ENCODE measurements at regions not wholly inside any gene's neighbourhood (a gene's known extent, or its start where the extent isn't known, plus 50 kb on each side); places are given as distances from the start of the nearest gene placed in this dataset.

DNA sequence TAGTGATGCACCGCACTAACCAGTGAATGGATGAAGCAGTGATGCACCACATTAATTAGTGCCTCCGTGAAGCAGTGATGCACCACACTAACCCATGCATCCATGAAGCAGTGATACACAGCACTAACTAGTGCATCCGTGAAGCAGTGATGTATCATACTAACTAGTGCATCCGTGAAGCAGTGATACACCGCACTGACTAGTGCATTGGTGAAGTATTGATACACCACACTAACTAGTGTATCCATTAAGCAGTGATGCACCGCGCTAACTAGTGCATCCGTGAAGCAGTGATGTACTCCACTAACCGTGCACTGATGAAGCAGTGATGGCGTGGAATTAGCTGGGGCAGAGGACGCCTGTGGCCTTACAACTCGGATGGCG lies 80.6 kb upstream of the NKD1 start (continued):
- TF ChIP-seq, protein P1, sequence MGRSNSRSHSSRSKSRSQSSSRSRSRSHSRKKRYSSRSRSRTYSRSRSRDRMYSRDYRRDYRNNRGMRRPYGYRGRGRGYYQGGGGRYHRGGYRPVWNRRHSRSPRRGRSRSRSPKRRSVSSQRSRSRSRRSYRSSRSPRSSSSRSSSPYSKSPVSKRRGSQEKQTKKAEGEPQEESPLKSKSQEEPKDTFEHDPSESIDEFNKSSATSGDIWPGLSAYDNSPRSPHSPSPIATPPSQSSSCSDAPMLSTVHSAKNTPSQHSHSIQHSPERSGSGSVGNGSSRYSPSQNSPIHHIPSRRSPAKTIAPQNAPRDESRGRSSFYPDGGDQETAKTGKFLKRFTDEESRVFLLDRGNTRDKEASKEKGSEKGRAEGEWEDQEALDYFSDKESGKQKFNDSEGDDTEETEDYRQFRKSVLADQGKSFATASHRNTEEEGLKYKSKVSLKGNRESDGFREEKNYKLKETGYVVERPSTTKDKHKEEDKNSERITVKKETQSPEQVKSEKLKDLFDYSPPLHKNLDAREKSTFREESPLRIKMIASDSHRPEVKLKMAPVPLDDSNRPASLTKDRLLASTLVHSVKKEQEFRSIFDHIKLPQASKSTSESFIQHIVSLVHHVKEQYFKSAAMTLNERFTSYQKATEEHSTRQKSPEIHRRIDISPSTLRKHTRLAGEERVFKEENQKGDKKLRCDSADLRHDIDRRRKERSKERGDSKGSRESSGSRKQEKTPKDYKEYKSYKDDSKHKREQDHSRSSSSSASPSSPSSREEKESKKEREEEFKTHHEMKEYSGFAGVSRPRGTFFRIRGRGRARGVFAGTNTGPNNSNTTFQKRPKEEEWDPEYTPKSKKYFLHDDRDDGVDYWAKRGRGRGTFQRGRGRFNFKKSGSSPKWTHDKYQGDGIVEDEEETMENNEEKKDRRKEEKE (IDR thresholded peaks at IDR 0.05): no peak
- TF ChIP-seq SPI1 (IDR thresholded peaks at IDR 0.05; ENCODE audit: borderline replicate concordance, insufficient read depth, low read depth, low read length) (no peak), CBX5 (IDR thresholded peaks at IDR 0.05; ENCODE audit: low read depth) (no peak), MEF2A (IDR thresholded peaks at IDR 0.05; ENCODE audit: insufficient read depth, low read depth, low read length) (no peak), PBX3 (IDR thresholded peaks at IDR 0.05; ENCODE audit: insufficient replicate concordance, low read depth, low read length) (no peak), STAT1 (conservative IDR thresholded peaks at IDR 0.05) (no peak), POLR2AphosphoS2 (IDR thresholded peaks at IDR 0.05; ENCODE audit: low read depth, low read length) (no peak)

- no TSS peak for BruUV-seq (replicated peaks)
- no peaks in the 10 kb centered on the region for H4K20me1 ChIP-seq (ENCODE audit: control insufficient read depth, insufficient read depth)
- in situ Hi-C loops (cut with MboI): no loop called here
- no peaks in the 10 kb centered on the region for H3K79me2 ChIP-seq (ENCODE audit: control insufficient read depth, insufficient read depth, low read length)
- 50% methylated on average over 2 of the region's 2 CpGs for WGBS (ENCODE audit: insufficient coverage, insufficient replicate concordance, low lambda C conversion rate, missing lambda C conversion rate)
- no peak overlapping the region for H3K9ac ChIP-seq (ENCODE audit: control insufficient read depth, insufficient read depth, low read length)
- H3K4me1 ChIP-seq (ENCODE audit: control insufficient read depth, insufficient read depth, low read length): peaks cover 19% of the 10 kb centered on the region
- no peak overlapping the region for H2AFZ ChIP-seq (ENCODE audit: control insufficient read depth, low read depth, low read length)
- no peak overlapping the region for H3K4me3 ChIP-seq
- peaks cover 0 to 4% of the 10 kb centered on the region in 2 experiments; a peak in 2 of 4 replicates for H3K27me3 ChIP-seq (replicated peaks in 1 of 2; ENCODE audit: control insufficient read depth in 2 of 2, insufficient read depth in 2 of 2, low read length in 1 of 2)
- POLR2A ChIA-PET: interaction anchor here (0.6 kb wide), 1 partner anchor 503 kb away, joined by 3 read pairs; no protein-coding TSS in a partner anchor
- no peaks in the 10 kb centered on the region for H3K36me3 ChIP-seq (ENCODE audit: control insufficient read depth in 2 of 2, insufficient read depth in 2 of 2, low read length in 1 of 2)
- intact Hi-C loops (cut with micrococcal nuclease; ENCODE audit: unreplicated experiment): no loop called here
- CTCF ChIA-PET: interaction anchor here (1.0 kb wide), 1 partner anchor 15 kb away, joined by 3 read pairs; no protein-coding TSS in a partner anchor
- H3K27ac ChIP-seq (ENCODE audit: control insufficient read depth, insufficient read depth): no peak overlapping the region
- ATAC-seq (no peak), FAIRE-seq (no peak), DNase-seq (ENCODE audit: low read depth, low spot score) (no peak)
- no peak overlapping the region for H3K4me2 ChIP-seq (ENCODE audit: control insufficient read depth, insufficient read depth)
- no peaks in the 10 kb centered on the region for H3K9me3 ChIP-seq (replicated peaks; ENCODE audit: control insufficient read depth, insufficient read depth, low read length)
- SMC1A ChIA-PET (ENCODE audit: uncharacterized antibody, unreplicated experiment): no interaction called here
- RAD21 ChIA-PET (ENCODE audit: unreplicated experiment): no interaction called here
- no peak for TF ChIP-seq RAD21 (IDR thresholded peaks at IDR 0.05; ENCODE audit: insufficient read depth, low read depth, low read length)
- TF ChIP-seq ZNF217 (IDR thresholded peaks at IDR 0.05): no peak
- no peak for TF ChIP-seq REST (IDR thresholded peaks at IDR 0.05; ENCODE audit: low read depth, low read length)
- no peak for TF ChIP-seq ZNF622 (IDR thresholded peaks at IDR 0.05)
- TF ChIP-seq CHD4 (IDR thresholded peaks at IDR 0.05): no peak
- TF ChIP-seq EZH2 (IDR thresholded peaks at IDR 0.05; ENCODE audit: borderline replicate concordance, control insufficient read depth, low read depth, low read length): no peak
- no peak for TF ChIP-seq PBX3 (IDR thresholded peaks at IDR 0.05; ENCODE audit: insufficient replicate concordance, low read depth, low read length)
- no peak for TF ChIP-seq MYC (IDR thresholded peaks at IDR 0.05; ENCODE audit: insufficient read depth, insufficient read length, insufficient replicate concordance, low read length, severe bottlenecking)
These were observed 82.0 kb upstream of the NKD1 start for GRCh38 chr16:50466170-50466569.
